Ovary (tissue), 3 donors: ENCODE measurements at regions not wholly inside any gene's neighbourhood (a gene's known extent, or its start where the extent isn't known, plus 50 kb on each side); places are given as distances from the start of the nearest gene placed in this dataset.

Experiments used
- POLR2A ChIP-seq: fragments of 450-650 bp; IDR thresholded peaks from one replicate; pipeline ENCODE4 v1.6.1; 2017; ENCODE audit warnings: antibody characterized with exemption, mild to moderate bottlenecking, moderate library complexity
- TF ChIP-seq, protein P1 (sequence below), 3 donors: fragments of 450-650 bp in 2 of 3; fragments of 200-600 bp in 1 of 3; IDR thresholded peaks; one replicate each; pipeline versions ENCODE4 v1.5.1 to v1.8.0; 2016 to 2022; ENCODE audit warnings: antibody characterized with exemption in 3 of 3, mild to moderate bottlenecking in 1 of 3
- donor health status: DM: no; HTN: no; CAD: no.

DNA sequence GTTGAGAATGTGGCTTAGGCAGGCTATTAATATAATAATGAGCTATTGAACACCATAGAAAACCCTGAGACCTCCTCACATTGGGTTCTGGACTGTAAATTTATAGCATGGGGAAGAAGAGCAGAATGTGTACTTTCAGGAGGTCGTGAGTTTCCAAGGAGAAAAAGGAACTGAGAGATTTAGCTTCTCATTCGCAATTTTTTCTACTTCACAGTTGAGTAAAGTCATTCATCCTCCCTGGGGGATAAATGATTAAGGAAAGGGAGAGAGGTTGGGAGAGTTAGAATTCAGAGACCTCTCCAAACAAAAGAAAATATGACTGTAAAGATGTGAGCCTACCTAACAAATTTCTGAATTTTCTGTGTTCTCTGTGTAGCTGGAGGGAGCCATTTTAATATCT is 205.8 kb upstream of the CYRIA start:
- TF ChIP-seq, protein P1, sequence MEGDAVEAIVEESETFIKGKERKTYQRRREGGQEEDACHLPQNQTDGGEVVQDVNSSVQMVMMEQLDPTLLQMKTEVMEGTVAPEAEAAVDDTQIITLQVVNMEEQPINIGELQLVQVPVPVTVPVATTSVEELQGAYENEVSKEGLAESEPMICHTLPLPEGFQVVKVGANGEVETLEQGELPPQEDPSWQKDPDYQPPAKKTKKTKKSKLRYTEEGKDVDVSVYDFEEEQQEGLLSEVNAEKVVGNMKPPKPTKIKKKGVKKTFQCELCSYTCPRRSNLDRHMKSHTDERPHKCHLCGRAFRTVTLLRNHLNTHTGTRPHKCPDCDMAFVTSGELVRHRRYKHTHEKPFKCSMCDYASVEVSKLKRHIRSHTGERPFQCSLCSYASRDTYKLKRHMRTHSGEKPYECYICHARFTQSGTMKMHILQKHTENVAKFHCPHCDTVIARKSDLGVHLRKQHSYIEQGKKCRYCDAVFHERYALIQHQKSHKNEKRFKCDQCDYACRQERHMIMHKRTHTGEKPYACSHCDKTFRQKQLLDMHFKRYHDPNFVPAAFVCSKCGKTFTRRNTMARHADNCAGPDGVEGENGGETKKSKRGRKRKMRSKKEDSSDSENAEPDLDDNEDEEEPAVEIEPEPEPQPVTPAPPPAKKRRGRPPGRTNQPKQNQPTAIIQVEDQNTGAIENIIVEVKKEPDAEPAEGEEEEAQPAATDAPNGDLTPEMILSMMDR (IDR thresholded peaks at IDR 0.05), result no peak
- no peak for TF ChIP-seq POLR2A
